HG03432 (cell line): ENCODE measurements at regions not wholly inside any gene's neighbourhood (a gene's known extent, or its start where the extent isn't known, plus 50 kb on each side); places are given as distances from the start of the nearest gene placed in this dataset.
"Not testable (repeated sequence)": the region's sequence is repeated elsewhere in the genome, so short reads cannot be mapped to it uniquely, and the experiment has no call there.

ENCODE experiments used
- ATAC-seq: cut with Tn5 transposase; IDR thresholded peaks from one replicate; pipeline ENCODE4 v1.9.1; 2021; ENCODE audit warnings: mild to moderate bottlenecking, moderate library complexity; ENCODE audit not compliant: unreplicated experiment

- no peak for ATAC-seq
These were observed 451.6 kb downstream of the TRHDE start for GRCh38 chr12:72723732-72724131.

GRCh38 chr12:72729451-72730010 lies 457.4 kb downstream of the TRHDE start:
- no peak for ATAC-seq

GRCh38 chr12:72734581-72734980 lies 462.4 kb downstream of the TRHDE start:
- ATAC-seq: no peak

- no peak for ATAC-seq
These were observed 466.6 kb downstream of the TRHDE start for GRCh38 chr12:72738811-72739210.

GRCh38 chr12:72740064-72740463 lies 467.9 kb downstream of the TRHDE start:
- ATAC-seq: no peak

GRCh38 chr12:72742568-72742967 lies 470.4 kb downstream of the TRHDE start:
- no peak for ATAC-seq

GRCh38 chr12:72746048-72746447 lies 473.9 kb downstream of the TRHDE start:
- ATAC-seq: no peak

- ATAC-seq: no peak
These were observed 475.1 kb downstream of the TRHDE start for GRCh38 chr12:72747111-72747849.

GRCh38 chr12:72748971-72749370 lies 476.8 kb downstream of the TRHDE start:
- ATAC-seq: no peak

GRCh38 chr12:72753571-72753970 lies 481.4 kb downstream of the TRHDE start:
- no peak for ATAC-seq

- not testable (repeated sequence) for ATAC-seq
These were observed 481.9 kb downstream of the TRHDE start for GRCh38 chr12:72754026-72754425.

GRCh38 chr12:72766517-72766916 lies 494.3 kb downstream of the TRHDE start:
- no peak for ATAC-seq

GRCh38 chr12:72774023-72774422 lies 501.9 kb downstream of the TRHDE start:
- no peak for ATAC-seq

- ATAC-seq: no peak
These were observed 505.6 kb downstream of the TRHDE start for GRCh38 chr12:72777806-72778205.

- ATAC-seq: no peak
These were observed 518.1 kb downstream of the TRHDE start for GRCh38 chr12:72790273-72790672.

GRCh38 chr12:72792889-72793288 lies 520.7 kb downstream of the TRHDE start:
- no peak for ATAC-seq

GRCh38 chr12:72793796-72794195 lies 521.6 kb downstream of the TRHDE start:
- ATAC-seq: no peak

GRCh38 chr12:72815421-72815820 lies 543.3 kb downstream of the TRHDE start:
- no peak for ATAC-seq

- ATAC-seq: no peak
These were observed 556.6 kb downstream of the TRHDE start for GRCh38 chr12:72828662-72829324.

- no peak for ATAC-seq
These were observed 557.7 kb downstream of the TRHDE start for GRCh38 chr12:72829838-72830237.

GRCh38 chr12:72832024-72832423 lies 559.9 kb downstream of the TRHDE start:
- ATAC-seq: no peak

GRCh38 chr12:72836194-72836593 lies 564.0 kb downstream of the TRHDE start:
- no peak for ATAC-seq
